ENCODE measurements at regions not wholly inside any gene's neighbourhood (a gene's known extent, or its start where the extent isn't known, plus 50 kb on each side); places are given as distances from the start of the nearest gene placed in this dataset.

GRCh38 chr3:144866476-144866875 lies 894.9 kb downstream of the DIPK2A start:
- DNase-seq, result no peak
- WGBS, 3 donors, result 32 to 64% (median 56%) methylated on average over 2 of the region's 2 CpGs
- no peak for FAIRE-seq

GRCh38 chr3:144868506-144868905 lies 896.9 kb downstream of the DIPK2A start:
- no peak overlapping the region for H3K27ac ChIP-seq (ENCODE audit: low read depth in 1 of 3, low read length in 2 of 3)
- H3K4me3 ChIP-seq (ENCODE audit: low read depth in 1 of 3, low read length in 3 of 3), result no peak overlapping the region
- H3K9me3 ChIP-seq (ENCODE audit: control insufficient read depth in 2 of 2, insufficient read depth in 1 of 2, low read depth in 1 of 2, low read length in 1 of 2), result peaks cover 0 to 3% of the 10 kb centered on the region in 2 donors
- no peaks in the 10 kb centered on the region for H3K4me1 ChIP-seq (ENCODE audit: control insufficient read depth in 3 of 3, insufficient read depth in 2 of 3, low read depth in 1 of 3, low read length in 2 of 3)
- no peak for DNase-seq
- H3K27me3 ChIP-seq (ENCODE audit: control insufficient read depth in 3 of 3, insufficient read depth in 3 of 3, low read length in 3 of 3), result no peaks in the 10 kb centered on the region
- no peaks in the 10 kb centered on the region for H3K36me3 ChIP-seq (ENCODE audit: control insufficient read depth in 3 of 3, insufficient read depth in 2 of 3, low read depth in 1 of 3, low read length in 3 of 3)
- no peak for FAIRE-seq

More at GRCh38 chr3:144866476-144866875, 894.9 kb downstream of the DIPK2A start:
- H3K27me3 ChIP-seq (ENCODE audit: control insufficient read depth in 3 of 3, insufficient read depth in 3 of 3, low read length in 3 of 3), result no peaks in the 10 kb centered on the region
- H3K9me3 ChIP-seq (ENCODE audit: control insufficient read depth in 2 of 2, insufficient read depth in 1 of 2, low read depth in 1 of 2, low read length in 1 of 2), result peaks cover 0 to 3% of the 10 kb centered on the region in 2 donors
- H3K27ac ChIP-seq (ENCODE audit: low read depth in 1 of 3, low read length in 2 of 3), result no peak overlapping the region
- no peaks in the 10 kb centered on the region for H3K36me3 ChIP-seq (ENCODE audit: control insufficient read depth in 3 of 3, insufficient read depth in 2 of 3, low read depth in 1 of 3, low read length in 3 of 3)
- H3K4me3 ChIP-seq (ENCODE audit: low read depth in 1 of 3, low read length in 3 of 3), result no peak overlapping the region
- no peaks in the 10 kb centered on the region for H3K4me1 ChIP-seq (ENCODE audit: control insufficient read depth in 3 of 3, insufficient read depth in 2 of 3, low read depth in 1 of 3, low read length in 2 of 3)

GRCh38 chr3:144873066-144873465 lies 901.4 kb downstream of the DIPK2A start:
- H3K36me3 ChIP-seq (ENCODE audit: control insufficient read depth in 3 of 3, insufficient read depth in 2 of 3, low read depth in 1 of 3, low read length in 3 of 3), result no peaks in the 10 kb centered on the region
- DNase-seq (no peak), FAIRE-seq (no peak)
- no peak overlapping the region for H3K27ac ChIP-seq (ENCODE audit: low read depth in 1 of 3, low read length in 2 of 3)
- H3K4me3 ChIP-seq (ENCODE audit: low read depth in 1 of 3, low read length in 3 of 3), result no peak overlapping the region
- WGBS, 3 donors, result 90 to 97% (median 90%) methylated on average over 1 of the region's 1 CpG
- no peaks in the 10 kb centered on the region for H3K27me3 ChIP-seq (ENCODE audit: control insufficient read depth in 3 of 3, insufficient read depth in 3 of 3, low read length in 3 of 3)
- H3K9me3 ChIP-seq (ENCODE audit: control insufficient read depth in 2 of 2, insufficient read depth in 1 of 2, low read depth in 1 of 2, low read length in 1 of 2), result peaks cover 0 to 2% of the 10 kb centered on the region in 2 donors
- no peaks in the 10 kb centered on the region for H3K4me1 ChIP-seq (ENCODE audit: control insufficient read depth in 3 of 3, insufficient read depth in 2 of 3, low read depth in 1 of 3, low read length in 2 of 3)

GRCh38 chr3:144875211-144875610 lies 903.6 kb downstream of the DIPK2A start:
- no peak for FAIRE-seq

GRCh38 chr3:144877356-144877755 lies 905.7 kb downstream of the DIPK2A start:
- no peak for DNase-seq
- no peak for FAIRE-seq
- Histone ChIP-seq H3K9me3 (ENCODE audit: control insufficient read depth in 2 of 2, insufficient read depth in 1 of 2, low read depth in 1 of 2, low read length in 1 of 2) (no peaks in the 10 kb centered on the region), H3K27ac (ENCODE audit: low read depth in 1 of 3, low read length in 2 of 3) (no peak overlapping the region), H3K4me3 (ENCODE audit: low read depth in 1 of 3, low read length in 3 of 3) (no peak overlapping the region), H3K36me3 (ENCODE audit: control insufficient read depth in 3 of 3, insufficient read depth in 2 of 3, low read depth in 1 of 3, low read length in 3 of 3) (no peaks in the 10 kb centered on the region), H3K27me3 (ENCODE audit: control insufficient read depth in 3 of 3, insufficient read depth in 3 of 3, low read length in 3 of 3) (no peaks in the 10 kb centered on the region), H3K4me1 (ENCODE audit: control insufficient read depth in 3 of 3, insufficient read depth in 2 of 3, low read depth in 1 of 3, low read length in 2 of 3) (no peaks in the 10 kb centered on the region)
- 85 to 91% (median 89%) methylated on average over 9 of the region's 9 CpGs for WGBS, 3 donors

More at GRCh38 chr3:144875211-144875610, 903.6 kb downstream of the DIPK2A start:
- Histone ChIP-seq H3K27ac (ENCODE audit: low read depth in 1 of 3, low read length in 2 of 3) (no peak overlapping the region), H3K4me1 (ENCODE audit: control insufficient read depth in 3 of 3, insufficient read depth in 2 of 3, low read depth in 1 of 3, low read length in 2 of 3) (no peaks in the 10 kb centered on the region), H3K9me3 (ENCODE audit: control insufficient read depth in 2 of 2, insufficient read depth in 1 of 2, low read depth in 1 of 2, low read length in 1 of 2) (no peaks in the 10 kb centered on the region), H3K27me3 (ENCODE audit: control insufficient read depth in 3 of 3, insufficient read depth in 3 of 3, low read length in 3 of 3) (no peaks in the 10 kb centered on the region), H3K36me3 (ENCODE audit: control insufficient read depth in 3 of 3, insufficient read depth in 2 of 3, low read depth in 1 of 3, low read length in 3 of 3) (no peaks in the 10 kb centered on the region), H3K4me3 (ENCODE audit: low read depth in 1 of 3, low read length in 3 of 3) (no peak overlapping the region)
- DNase-seq, result no peak

GRCh38 chr3:144879701-144880100 lies 908.1 kb downstream of the DIPK2A start:
- WGBS, 3 donors, result 90 to 96% (median 92%) methylated on average over 3 of the region's 3 CpGs
- Histone ChIP-seq H3K27me3 (ENCODE audit: control insufficient read depth in 3 of 3, insufficient read depth in 3 of 3, low read length in 3 of 3) (no peaks in the 10 kb centered on the region), H3K27ac (ENCODE audit: low read depth in 1 of 3, low read length in 2 of 3) (no peak overlapping the region), H3K9me3 (ENCODE audit: control insufficient read depth in 2 of 2, insufficient read depth in 1 of 2, low read depth in 1 of 2, low read length in 1 of 2) (no peaks in the 10 kb centered on the region), H3K4me1 (ENCODE audit: control insufficient read depth in 3 of 3, insufficient read depth in 2 of 3, low read depth in 1 of 3, low read length in 2 of 3) (no peaks in the 10 kb centered on the region), H3K36me3 (ENCODE audit: control insufficient read depth in 3 of 3, insufficient read depth in 2 of 3, low read depth in 1 of 3, low read length in 3 of 3) (no peaks in the 10 kb centered on the region), H3K4me3 (ENCODE audit: low read depth in 1 of 3, low read length in 3 of 3) (no peak overlapping the region)
- DNase-seq (no peak), FAIRE-seq (no peak)

- Histone ChIP-seq H3K36me3 (ENCODE audit: control insufficient read depth in 3 of 3, insufficient read depth in 2 of 3, low read depth in 1 of 3, low read length in 3 of 3) (no peaks in the 10 kb centered on the region), H3K4me3 (ENCODE audit: low read depth in 1 of 3, low read length in 3 of 3) (no peak overlapping the region), H3K27me3 (ENCODE audit: control insufficient read depth in 3 of 3, insufficient read depth in 3 of 3, low read length in 3 of 3) (no peaks in the 10 kb centered on the region), H3K27ac (ENCODE audit: low read depth in 1 of 3, low read length in 2 of 3) (no peak overlapping the region), H3K4me1 (ENCODE audit: control insufficient read depth in 3 of 3, insufficient read depth in 2 of 3, low read depth in 1 of 3, low read length in 2 of 3) (no peaks in the 10 kb centered on the region), H3K9me3 (ENCODE audit: control insufficient read depth in 2 of 2, insufficient read depth in 1 of 2, low read depth in 1 of 2, low read length in 1 of 2) (no peaks in the 10 kb centered on the region)
- no peak for FAIRE-seq
- DNase-seq, result no peak
- 89 to 93% (median 93%) methylated on average over 5 of the region's 5 CpGs for WGBS, 3 donors
These were observed 922.4 kb downstream of the DIPK2A start for GRCh38 chr3:144893980-144894379.

- no peak overlapping the region for H3K4me3 ChIP-seq (ENCODE audit: low read depth in 1 of 3, low read length in 3 of 3)
- FAIRE-seq (no peak), DNase-seq (no peak)
- H3K4me1 ChIP-seq (ENCODE audit: control insufficient read depth in 3 of 3, insufficient read depth in 2 of 3, low read depth in 1 of 3, low read length in 2 of 3), result no peaks in the 10 kb centered on the region
- 82 to 96% (median 89%) methylated on average over 2 of the region's 2 CpGs for WGBS, 3 donors
- H3K36me3 ChIP-seq (ENCODE audit: control insufficient read depth in 3 of 3, insufficient read depth in 2 of 3, low read depth in 1 of 3, low read length in 3 of 3), result no peaks in the 10 kb centered on the region
- no peaks in the 10 kb centered on the region for H3K9me3 ChIP-seq (ENCODE audit: control insufficient read depth in 2 of 2, insufficient read depth in 1 of 2, low read depth in 1 of 2, low read length in 1 of 2)
- no peak overlapping the region for H3K27ac ChIP-seq (ENCODE audit: low read depth in 1 of 3, low read length in 2 of 3)
- no peaks in the 10 kb centered on the region for H3K27me3 ChIP-seq (ENCODE audit: control insufficient read depth in 3 of 3, insufficient read depth in 3 of 3, low read length in 3 of 3)
These were observed 923.0 kb downstream of the DIPK2A start for GRCh38 chr3:144894576-144894975.

- peaks cover 0 to 7% of the 10 kb centered on the region in 2 donors for H3K9me3 ChIP-seq (ENCODE audit: control insufficient read depth in 2 of 2, insufficient read depth in 1 of 2, low read depth in 1 of 2, low read length in 1 of 2)
- H3K36me3 ChIP-seq (ENCODE audit: control insufficient read depth in 3 of 3, insufficient read depth in 2 of 3, low read depth in 1 of 3, low read length in 3 of 3), result no peaks in the 10 kb centered on the region
- H3K27ac ChIP-seq (ENCODE audit: low read depth in 1 of 3, low read length in 2 of 3), result no peak overlapping the region
- no peaks in the 10 kb centered on the region for H3K27me3 ChIP-seq (ENCODE audit: control insufficient read depth in 3 of 3, insufficient read depth in 3 of 3, low read length in 3 of 3)
- FAIRE-seq (no peak), DNase-seq (no peak)
- no peak overlapping the region for H3K4me3 ChIP-seq (ENCODE audit: low read depth in 1 of 3, low read length in 3 of 3)
- no peaks in the 10 kb centered on the region for H3K4me1 ChIP-seq (ENCODE audit: control insufficient read depth in 3 of 3, insufficient read depth in 2 of 3, low read depth in 1 of 3, low read length in 2 of 3)
These were observed 928.7 kb downstream of the DIPK2A start for GRCh38 chr3:144900366-144900765.

All from small intestine (tissue), 7 donors.